GM21717 (cell line): ENCODE measurements at regions not wholly inside any gene's neighbourhood (a gene's known extent, or its start where the extent isn't known, plus 50 kb on each side); places are given as distances from the start of the nearest gene placed in this dataset.

Experiments used
- ATAC-seq: cut with Tn5 transposase; IDR thresholded peaks from one replicate; pipeline ENCODE4 v1.9.1; 2021; ENCODE audit warnings: mild to moderate bottlenecking, moderate library complexity; ENCODE audit not compliant: unreplicated experiment

GRCh38 chr13:73720216-73720840 is 413.9 kb downstream of the KLF12 start:
- no peak for ATAC-seq

GRCh38 chr13:73718246-73718645 is 416.0 kb downstream of the KLF12 start:
- no peak for ATAC-seq

DNA sequence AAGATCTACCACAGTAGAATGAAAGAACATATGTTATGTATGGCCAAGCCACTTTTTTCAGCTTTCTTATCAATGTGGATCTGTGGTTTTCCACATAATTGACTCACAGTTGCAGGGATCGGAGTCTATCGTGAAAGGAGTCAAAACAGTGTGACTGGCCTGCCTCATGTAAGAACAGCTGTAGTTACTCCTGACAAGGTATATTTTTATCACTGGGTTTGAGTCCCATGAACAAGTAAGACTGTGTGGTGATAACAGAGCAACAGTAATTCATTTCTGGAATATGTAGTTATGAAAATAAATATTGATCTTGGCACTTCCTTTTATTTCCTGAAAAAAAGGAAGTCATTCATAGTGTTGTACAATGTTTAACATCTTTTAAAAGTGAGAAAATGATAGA is 416.6 kb downstream of the KLF12 start:
- no peak for ATAC-seq

- peak; percentile 81 for ATAC-seq
Observed at GRCh38 chr13:73715911-73716510, 418.2 kb downstream of the KLF12 start.

- ATAC-seq: peak; percentile 78
Observed at GRCh38 chr13:73715114-73715910, 418.9 kb downstream of the KLF12 start.

- no peak for ATAC-seq
Observed at GRCh38 chr13:73714522-73714921, 419.7 kb downstream of the KLF12 start.

GRCh38 chr13:73708393-73708985 is 425.7 kb downstream of the KLF12 start:
- ATAC-seq: peak; percentile 91

DNA sequence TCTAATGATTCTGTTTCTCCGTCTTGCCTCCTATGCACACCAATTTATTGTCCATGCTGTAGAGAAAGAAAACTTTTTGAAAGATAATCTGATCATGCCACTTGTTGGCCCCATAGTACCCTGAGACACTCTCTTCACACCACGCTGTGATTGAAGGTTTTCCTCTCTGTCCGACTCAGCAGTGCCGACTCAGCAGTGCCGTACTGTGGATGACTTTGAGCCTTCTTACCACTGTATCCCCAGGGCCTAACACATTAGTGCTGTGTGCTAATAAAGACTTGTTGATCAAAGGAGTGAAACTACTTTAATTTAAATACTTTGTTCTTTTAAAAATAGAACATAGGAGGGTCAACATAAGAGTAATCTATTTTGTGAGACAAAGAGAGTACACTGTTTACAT is 429.6 kb downstream of the KLF12 start:
- ATAC-seq: no peak

- ATAC-seq: no peak
Observed at GRCh38 chr13:73703606-73704005, 430.6 kb downstream of the KLF12 start.

DNA sequence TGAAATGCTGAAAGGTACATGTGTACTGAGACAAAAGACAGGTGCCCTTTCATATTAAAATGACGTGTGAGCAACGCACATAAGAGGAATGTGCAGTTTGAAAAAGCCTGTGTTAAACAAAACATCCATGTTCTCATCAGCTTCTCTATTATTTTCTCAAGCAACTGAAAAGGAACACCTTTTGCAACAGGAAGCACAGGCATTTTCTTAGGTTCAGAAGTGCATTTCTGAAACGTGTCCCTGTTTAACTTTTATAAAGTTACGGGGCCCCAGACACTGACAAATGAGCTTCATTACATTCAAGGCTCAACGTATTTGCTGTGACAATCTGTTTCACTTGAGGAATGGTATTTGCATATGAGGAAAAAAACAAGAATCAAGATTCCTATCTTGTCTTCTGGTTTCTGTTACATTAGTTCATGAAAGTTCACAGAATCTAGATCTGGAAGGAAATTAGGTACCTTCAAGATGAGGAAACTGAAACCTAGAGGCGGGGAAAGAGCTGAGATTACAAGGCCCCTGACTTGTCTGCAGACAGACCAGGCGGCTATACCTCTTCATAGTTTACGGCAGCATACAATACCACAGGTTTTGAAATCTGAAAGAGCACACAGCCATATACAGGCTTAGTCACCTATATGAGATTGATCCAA is 431.7 kb downstream of the KLF12 start:
- no peak for ATAC-seq

GRCh38 chr13:73701160-73701559 is 433.0 kb downstream of the KLF12 start:
- no peak for ATAC-seq

DNA sequence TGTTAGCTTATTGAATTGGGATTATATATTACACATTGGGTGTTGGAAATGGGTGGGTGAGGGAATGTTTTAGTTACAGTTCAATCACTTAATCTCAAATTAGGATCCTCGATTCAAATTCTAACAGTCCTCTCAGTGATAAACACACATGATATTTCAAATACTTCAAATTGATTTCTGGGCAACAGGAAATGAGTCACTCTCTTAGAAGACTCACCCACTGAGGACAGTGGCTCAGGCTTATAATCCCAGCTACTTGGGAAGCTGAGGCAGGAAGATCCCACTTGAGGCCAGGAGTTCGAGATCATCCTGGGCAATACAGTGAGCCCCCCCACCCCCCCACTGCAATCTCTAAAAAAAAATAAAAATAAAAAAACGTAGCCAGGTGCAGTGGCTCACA is 435.3 kb downstream of the KLF12 start:
- ATAC-seq: no peak

- ATAC-seq: no peak
Observed at GRCh38 chr13:73697166-73697565, 437.0 kb downstream of the KLF12 start.

DNA sequence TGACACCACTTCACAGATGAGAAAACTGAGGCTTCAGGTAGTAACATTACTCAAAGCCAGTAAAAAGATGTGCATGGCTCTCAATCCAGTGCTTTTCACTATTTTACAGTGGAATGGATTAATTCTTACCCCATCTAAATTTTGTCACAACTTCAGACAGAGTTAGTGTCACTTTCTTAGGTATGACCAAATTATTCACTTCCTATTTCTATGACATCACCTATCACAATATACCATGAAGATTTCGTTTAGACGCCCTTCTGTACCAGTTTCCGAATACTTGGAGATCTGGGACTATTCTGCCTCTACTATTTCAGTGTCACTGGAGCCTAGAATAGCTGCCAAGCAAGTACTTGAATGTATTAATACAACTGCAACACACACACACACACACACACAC is 437.5 kb downstream of the KLF12 start:
- no peak for ATAC-seq

DNA sequence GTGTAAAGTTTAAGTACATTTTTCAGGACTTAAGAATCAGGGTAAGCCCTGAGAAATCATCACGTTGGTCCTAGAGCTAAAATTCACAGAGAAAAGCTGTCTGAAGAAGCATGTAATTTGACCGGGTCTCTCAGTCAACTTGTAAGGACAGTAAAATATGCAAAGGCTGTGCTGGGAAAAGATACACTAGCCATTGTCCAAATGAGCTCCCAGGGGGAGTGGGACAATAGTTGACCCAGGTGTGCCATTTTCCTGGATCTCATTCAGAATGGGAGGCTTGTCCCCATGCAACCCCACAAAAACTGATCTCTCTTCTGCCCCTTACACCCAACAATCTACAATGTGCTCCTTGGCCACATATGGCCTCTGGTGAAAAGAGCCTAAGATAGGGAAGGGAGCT is 437.9 kb downstream of the KLF12 start:
- ATAC-seq: no peak

DNA sequence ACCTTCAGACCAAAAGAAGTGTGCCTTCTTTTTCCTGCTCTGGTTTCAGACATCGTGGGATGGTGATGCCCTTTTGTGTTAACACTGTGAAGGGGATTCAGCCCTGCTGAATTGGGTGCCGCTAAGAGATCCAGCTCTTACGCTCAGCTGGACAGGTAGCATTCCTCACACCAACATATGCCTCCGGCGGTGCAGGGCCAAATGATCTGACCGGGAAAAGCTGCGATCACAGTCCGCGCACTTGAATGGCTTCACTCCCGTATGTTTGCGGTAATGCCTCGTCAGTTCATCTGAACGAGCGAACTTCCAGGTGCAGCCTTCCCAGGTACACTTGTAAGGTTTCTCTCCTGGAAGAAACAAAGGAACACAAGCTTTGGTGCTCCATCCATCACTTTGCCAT is 438.9 kb downstream of the KLF12 start:
- ATAC-seq: no peak

- ATAC-seq: no peak
Observed at GRCh38 chr13:73693215-73693614, 441.0 kb downstream of the KLF12 start.

GRCh38 chr13:73691891-73692290 is 442.3 kb downstream of the KLF12 start:
- ATAC-seq: no peak

- ATAC-seq: no peak
Observed at GRCh38 chr13:73687929-73688328, 446.3 kb downstream of the KLF12 start.

DNA sequence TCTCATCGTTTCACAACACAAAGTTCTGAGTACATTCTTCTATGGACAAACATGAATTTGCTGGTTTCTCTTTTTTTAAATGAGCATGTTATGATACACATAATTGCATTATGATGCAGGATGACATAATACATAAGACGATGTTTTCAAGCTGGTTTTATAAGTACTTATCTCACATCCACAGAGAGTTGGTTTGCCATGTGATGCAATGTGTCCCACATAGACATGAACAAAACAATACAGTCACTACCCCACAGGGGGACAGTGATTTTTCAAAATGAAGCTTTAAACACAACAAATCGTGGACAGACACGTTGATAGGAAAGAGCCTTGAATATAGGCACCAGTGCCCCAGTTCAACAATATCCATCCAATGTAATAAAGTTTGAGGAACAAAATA is 447.1 kb downstream of the KLF12 start:
- no peak for ATAC-seq

DNA sequence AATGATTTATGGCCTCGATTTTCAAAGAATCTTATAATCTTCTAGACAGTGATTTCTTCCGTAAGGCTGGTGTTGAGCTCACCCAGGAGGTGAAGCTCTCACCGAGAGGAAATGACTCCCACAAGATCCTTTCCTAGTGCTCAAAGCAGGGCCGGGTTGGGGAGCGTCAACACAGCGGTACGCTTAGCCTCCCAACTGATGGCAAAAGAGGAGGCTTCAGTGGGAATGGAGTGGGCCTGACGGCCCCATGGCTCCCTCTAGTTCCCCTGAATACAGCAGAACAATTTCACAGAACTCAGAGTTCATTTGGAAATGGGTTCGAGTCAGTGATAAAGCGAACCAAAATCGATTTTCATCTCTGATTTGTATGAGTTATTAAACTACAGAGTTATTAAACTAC is 449.5 kb downstream of the KLF12 start:
- ATAC-seq: no peak
